NB4 (cell line): ENCODE measurements at regions not wholly inside any gene's neighbourhood (a gene's known extent, or its start where the extent isn't known, plus 50 kb on each side); places are given as distances from the start of the nearest gene placed in this dataset.

Experiments used
- CTCF ChIP-seq: IDR thresholded peaks from one replicate; pipeline ENCODE4 v1.5.1; 2012; ENCODE audit warnings: low read depth, low read length
- POLR2A ChIP-seq: IDR thresholded peaks from 2 replicates; pipeline ENCODE4 v1.6.1; 2011; ENCODE audit warnings: mild to moderate bottlenecking; ENCODE audit not compliant: insufficient read length; ENCODE audit errors: extremely low read depth

- TF ChIP-seq CTCF (no peak), POLR2A (no peak)
These were observed 238.8 kb upstream of the LYZL1 start for GRCh38 chr10:29050081-29050480.
